GM12873 (cell line): ENCODE measurements at regions not wholly inside any gene's neighbourhood (a gene's known extent, or its start where the extent isn't known, plus 50 kb on each side); places are given as distances from the start of the nearest gene placed in this dataset.

ENCODE experiments used
- TF ChIP-seq, protein P1 (sequence below): IDR thresholded peaks from 2 replicates; pipeline ENCODE4 v1.5.1; 2012; ENCODE audit warnings: low read depth, mild to moderate bottlenecking, moderate library complexity, low read length, control low read depth; ENCODE audit not compliant: insufficient read depth; ENCODE audit errors: missing control alignments

DNA sequence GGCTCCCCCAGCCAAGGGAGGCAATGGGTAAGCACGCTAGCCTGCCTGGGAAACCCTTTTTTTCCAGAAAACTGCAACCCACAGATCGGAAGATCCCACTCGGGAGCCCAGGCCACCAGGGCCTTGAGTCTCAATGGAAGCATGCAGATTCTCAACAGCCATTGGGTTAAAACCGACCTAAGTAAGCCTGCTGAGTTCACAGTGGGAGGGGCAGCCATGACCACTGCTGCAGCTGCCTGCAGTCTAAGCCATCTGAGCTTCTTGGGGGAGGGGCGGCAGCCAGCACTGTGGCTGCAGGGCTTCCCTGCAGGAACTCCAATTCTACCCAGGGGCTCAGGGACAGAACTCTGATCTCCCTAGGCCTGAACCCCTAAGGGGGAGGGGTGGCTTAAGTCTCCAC, 82.0 kb downstream of the DPPA2 start:
- TF ChIP-seq, protein P1, sequence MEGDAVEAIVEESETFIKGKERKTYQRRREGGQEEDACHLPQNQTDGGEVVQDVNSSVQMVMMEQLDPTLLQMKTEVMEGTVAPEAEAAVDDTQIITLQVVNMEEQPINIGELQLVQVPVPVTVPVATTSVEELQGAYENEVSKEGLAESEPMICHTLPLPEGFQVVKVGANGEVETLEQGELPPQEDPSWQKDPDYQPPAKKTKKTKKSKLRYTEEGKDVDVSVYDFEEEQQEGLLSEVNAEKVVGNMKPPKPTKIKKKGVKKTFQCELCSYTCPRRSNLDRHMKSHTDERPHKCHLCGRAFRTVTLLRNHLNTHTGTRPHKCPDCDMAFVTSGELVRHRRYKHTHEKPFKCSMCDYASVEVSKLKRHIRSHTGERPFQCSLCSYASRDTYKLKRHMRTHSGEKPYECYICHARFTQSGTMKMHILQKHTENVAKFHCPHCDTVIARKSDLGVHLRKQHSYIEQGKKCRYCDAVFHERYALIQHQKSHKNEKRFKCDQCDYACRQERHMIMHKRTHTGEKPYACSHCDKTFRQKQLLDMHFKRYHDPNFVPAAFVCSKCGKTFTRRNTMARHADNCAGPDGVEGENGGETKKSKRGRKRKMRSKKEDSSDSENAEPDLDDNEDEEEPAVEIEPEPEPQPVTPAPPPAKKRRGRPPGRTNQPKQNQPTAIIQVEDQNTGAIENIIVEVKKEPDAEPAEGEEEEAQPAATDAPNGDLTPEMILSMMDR, result no peak

DNA sequence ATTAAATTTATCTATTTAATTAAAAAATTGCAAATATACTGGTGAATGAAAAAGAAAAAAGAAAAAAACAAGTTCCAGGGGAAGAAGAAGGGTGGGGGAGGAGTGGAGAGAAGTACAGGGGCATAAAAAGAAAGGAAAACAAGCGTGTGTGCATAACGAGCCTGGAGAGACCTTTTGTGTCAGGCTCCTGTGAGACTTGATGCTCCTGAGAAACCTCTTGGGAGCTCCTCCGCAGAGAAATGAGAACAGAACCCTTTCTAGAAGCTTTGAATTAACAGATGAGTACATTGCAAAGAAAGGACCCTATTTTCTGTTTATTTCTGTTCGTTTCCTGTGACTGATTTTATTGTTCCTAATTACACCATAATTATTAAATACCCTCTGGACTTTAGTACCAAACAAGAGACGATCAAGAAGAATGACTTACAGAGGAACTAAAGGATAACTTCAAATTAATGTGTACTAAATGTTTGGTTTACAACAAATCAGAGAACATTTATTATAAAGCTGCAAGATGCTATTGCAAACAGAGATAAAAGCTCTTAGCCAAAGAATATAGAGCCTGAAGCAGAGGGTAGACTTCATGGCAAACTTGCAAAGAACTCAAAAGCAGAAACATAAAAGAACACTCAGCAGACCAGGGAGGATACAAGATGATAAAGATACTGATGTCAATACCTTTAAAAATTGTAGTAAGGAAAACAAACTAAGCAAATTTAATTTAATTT, 74.7 kb downstream of the DPPA2 start:
- TF ChIP-seq, protein P1, result no peak

DNA sequence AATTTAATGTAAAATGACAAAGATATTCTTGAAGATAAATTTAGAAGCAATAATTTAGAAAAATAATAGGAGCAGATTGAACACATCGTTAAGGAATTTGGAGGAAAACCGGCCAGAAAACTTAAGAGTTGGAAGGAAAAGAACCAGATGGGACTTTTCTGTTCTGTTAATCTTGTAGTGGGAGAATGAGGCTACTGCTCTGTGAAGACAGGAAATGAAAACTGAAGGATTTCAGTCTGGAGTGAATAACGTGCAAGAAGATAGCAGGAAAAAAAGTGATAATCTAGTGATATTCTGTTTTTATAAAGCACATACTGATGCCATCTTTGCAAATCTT, 74.2 kb downstream of the DPPA2 start:
- TF ChIP-seq, protein P1, result no peak
